ENCODE measurements at regions not wholly inside any gene's neighbourhood (a gene's known extent, or its start where the extent isn't known, plus 50 kb on each side); places are given as distances from the start of the nearest gene placed in this dataset.
"Not testable (repeated sequence)": the region's sequence is repeated elsewhere in the genome, so short reads cannot be mapped to it uniquely, and the experiment has no call there.

- no peak for DNase-seq (ENCODE audit: low read depth in 2 of 3, low spot score in 2 of 3)
Measured at GRCh38 chr4:110837896-110838450, 215.1 kb upstream of the PITX2 start.

GRCh38 chr4:110840221-110840654 is 217.4 kb upstream of the PITX2 start:
- DNase-seq (ENCODE audit: low read depth in 2 of 3, low spot score in 2 of 3), result no peak

- DNase-seq (ENCODE audit: low read depth in 2 of 3, low spot score in 2 of 3), result no peak
Measured at GRCh38 chr4:110848787-110849186, 225.9 kb upstream of the PITX2 start.

GRCh38 chr4:110849461-110849860 is 226.6 kb upstream of the PITX2 start:
- no peak for DNase-seq (ENCODE audit: low read depth in 2 of 3, low spot score in 2 of 3)

- DNase-seq (ENCODE audit: low read depth in 2 of 3, low spot score in 2 of 3), result no peak
Measured at GRCh38 chr4:110850461-110851442, 227.9 kb upstream of the PITX2 start.

- no peak for DNase-seq (ENCODE audit: low read depth in 2 of 3, low spot score in 2 of 3)
Measured at GRCh38 chr4:110851989-110852388, 229.1 kb upstream of the PITX2 start.

GRCh38 chr4:110852793-110853192 is 229.9 kb upstream of the PITX2 start:
- DNase-seq (ENCODE audit: low read depth in 2 of 3, low spot score in 2 of 3), result no peak

GRCh38 chr4:110853242-110853641 is 230.4 kb upstream of the PITX2 start:
- DNase-seq (ENCODE audit: low read depth in 2 of 3, low spot score in 2 of 3), result no peak

- no peak for DNase-seq (ENCODE audit: low read depth in 2 of 3, low spot score in 2 of 3)
Measured at GRCh38 chr4:110854021-110854678, 231.3 kb upstream of the PITX2 start.

- DNase-seq (ENCODE audit: low read depth in 2 of 3, low spot score in 2 of 3), result no peak
Measured at GRCh38 chr4:110860125-110860524, 237.2 kb upstream of the PITX2 start.

GRCh38 chr4:110860901-110861300 is 238.0 kb upstream of the PITX2 start:
- DNase-seq (ENCODE audit: low read depth in 2 of 3, low spot score in 2 of 3), result no peak

- no peak for DNase-seq (ENCODE audit: low read depth in 2 of 3, low spot score in 2 of 3)
Measured at GRCh38 chr4:110865611-110866259, 242.9 kb upstream of the PITX2 start.

GRCh38 chr4:110867251-110867960 is 244.5 kb upstream of the PITX2 start:
- DNase-seq (ENCODE audit: low read depth in 2 of 3, low spot score in 2 of 3), result no peak

GRCh38 chr4:110867981-110868720 is 245.3 kb upstream of the PITX2 start:
- no peak for DNase-seq (ENCODE audit: low read depth in 2 of 3, low spot score in 2 of 3)

- no peak for DNase-seq (ENCODE audit: low read depth in 2 of 3, low spot score in 2 of 3)
Measured at GRCh38 chr4:110869114-110869513, 246.2 kb upstream of the PITX2 start.

- DNase-seq (ENCODE audit: low read depth in 2 of 3, low spot score in 2 of 3), result no peak
Measured at GRCh38 chr4:110869862-110870572, 247.1 kb upstream of the PITX2 start.

GRCh38 chr4:110876214-110876613 is 253.3 kb upstream of the PITX2 start:
- DNase-seq (ENCODE audit: low read depth in 2 of 3, low spot score in 2 of 3), result not testable (repeated sequence)

GRCh38 chr4:110876866-110877265 is 254.0 kb upstream of the PITX2 start:
- no peak for DNase-seq (ENCODE audit: low read depth in 2 of 3, low spot score in 2 of 3)

GRCh38 chr4:110877778-110878370 is 255.0 kb upstream of the PITX2 start:
- no peak for DNase-seq (ENCODE audit: low read depth in 2 of 3, low spot score in 2 of 3)

All from activated CD8-positive, alpha-beta memory T cell treated with anti-CD3 and anti-CD28 coated beads for 48 hours (primary cell).